ENCODE measurements at regions not wholly inside any gene's neighbourhood (a gene's known extent, or its start where the extent isn't known, plus 50 kb on each side); places are given as distances from the start of the nearest gene placed in this dataset.

- RAD21 ChIA-PET (ENCODE audit: low non-redundant PET in 1 of 2, low total read pairs in 2 of 2, uncharacterized antibody in 2 of 2, unreplicated experiment in 2 of 2), result no interaction called here
- H3K27ac ChIP-seq (ENCODE audit: low read depth, low read length), result no peak overlapping the region
- no peaks in the 10 kb centered on the region for H3K9me2 ChIP-seq (ENCODE audit: insufficient read depth)
- no peaks in the 10 kb centered on the region for H3K27me3 ChIP-seq (ENCODE audit: insufficient read depth, low read length)
- ATAC-seq (no peak), DNase-seq (ENCODE audit: low read depth, low spot score) (no peak)
- no TSS peak for BruUV-seq (replicated peaks)
- intact Hi-C loops (cut with micrococcal nuclease), result no loop called here
- H3K4me3 ChIP-seq (replicated peaks in 1 of 2; ENCODE audit: low read depth in 1 of 2, low read length in 2 of 2), result no peak overlapping the region
- H3K4me2 ChIP-seq (ENCODE audit: low read length), result no peak overlapping the region
- no peaks in the 10 kb centered on the region for H3K4me1 ChIP-seq (ENCODE audit: control insufficient read depth in 1 of 2, insufficient read depth in 2 of 2, low read length in 2 of 2)
- CTCF ChIA-PET, result no interaction called here
- H4K20me1 ChIP-seq (ENCODE audit: insufficient read depth), result no peaks in the 10 kb centered on the region
- H3K9me3 ChIP-seq (ENCODE audit: control insufficient read depth in 1 of 2, insufficient read depth in 1 of 2, low read depth in 1 of 2, low read length in 2 of 2), result no peaks in the 10 kb centered on the region
- no peaks in the 10 kb centered on the region for H3K36me3 ChIP-seq (ENCODE audit: control insufficient read depth in 1 of 2, insufficient read depth in 2 of 2, low read length in 2 of 2)
- TF ChIP-seq SP1 (IDR thresholded peaks at IDR 0.05; ENCODE audit: low read depth), result no peak
- TF ChIP-seq RAD21 (IDR thresholded peaks at IDR 0.05; ENCODE audit: low read depth), result no peak
- no peak for TF ChIP-seq CEBPB (IDR thresholded peaks at IDR 0.05; ENCODE audit: low read depth)
- no peak for TF ChIP-seq MAX (IDR thresholded peaks at IDR 0.05)
- TF ChIP-seq EZH2 (IDR thresholded peaks at IDR 0.05), result no peak
- no peak for TF ChIP-seq TCF7L2 (IDR thresholded peaks at IDR 0.05; ENCODE audit: borderline replicate concordance, extremely low read depth, insufficient read depth, insufficient read length)
- no peak for TF ChIP-seq ELF1 (IDR thresholded peaks at IDR 0.05; ENCODE audit: borderline replicate concordance, low read depth)
- no peak overlapping the region for H2AFZ ChIP-seq (ENCODE audit: low read depth, low read length, poor library complexity, severe bottlenecking)
- POLR2A ChIA-PET, result no interaction called here
- H3K79me2 ChIP-seq (ENCODE audit: insufficient read depth, low read length), result no peaks in the 10 kb centered on the region
- no peak overlapping the region for H3K9ac ChIP-seq (ENCODE audit: low read length)
These were observed 197.7 kb downstream of the TRIML1 start for GRCh38 chr4:188336891-188337290.

GRCh38 chr4:188341428-188341827 is 202.2 kb downstream of the TRIML1 start:
- Histone ChIP-seq H2AFZ (ENCODE audit: low read depth, low read length, poor library complexity, severe bottlenecking) (no peak overlapping the region), H3K79me2 (ENCODE audit: insufficient read depth, low read length) (no peaks in the 10 kb centered on the region), H3K9me2 (ENCODE audit: insufficient read depth) (no peaks in the 10 kb centered on the region), H3K9ac (ENCODE audit: low read length) (no peak overlapping the region), H3K4me3 (replicated peaks in 1 of 2; ENCODE audit: low read depth in 1 of 2, low read length in 2 of 2) (no peak overlapping the region), H3K4me2 (ENCODE audit: low read length) (no peak overlapping the region), H4K20me1 (ENCODE audit: insufficient read depth) (no peaks in the 10 kb centered on the region), H3K27ac (ENCODE audit: low read depth, low read length) (no peak overlapping the region), H3K4me1 (ENCODE audit: control insufficient read depth in 1 of 2, insufficient read depth in 2 of 2, low read length in 2 of 2) (no peaks in the 10 kb centered on the region), H3K27me3 (ENCODE audit: insufficient read depth, low read length) (no peaks in the 10 kb centered on the region), H3K9me3 (ENCODE audit: control insufficient read depth in 1 of 2, insufficient read depth in 1 of 2, low read depth in 1 of 2, low read length in 2 of 2) (no peaks in the 10 kb centered on the region), H3K36me3 (ENCODE audit: control insufficient read depth in 1 of 2, insufficient read depth in 2 of 2, low read length in 2 of 2) (no peaks in the 10 kb centered on the region)
- no peak for ATAC-seq
- intact Hi-C loops (cut with micrococcal nuclease), result no loop called here
- ChIA-PET CTCF (no interaction called here), POLR2A (no interaction called here), RAD21 (ENCODE audit: low non-redundant PET in 1 of 2, low total read pairs in 2 of 2, uncharacterized antibody in 2 of 2, unreplicated experiment in 2 of 2) (no interaction called here)
- no peak for DNase-seq (ENCODE audit: low read depth, low spot score)
- no peak for TF ChIP-seq TCF7L2 (IDR thresholded peaks at IDR 0.05; ENCODE audit: borderline replicate concordance, extremely low read depth, insufficient read depth, insufficient read length)
- no TSS peak for BruUV-seq (replicated peaks)
